Spleen (tissue), 11 donors: ENCODE measurements at regions not wholly inside any gene's neighbourhood (a gene's known extent, or its start where the extent isn't known, plus 50 kb on each side); places are given as distances from the start of the nearest gene placed in this dataset.

Experiments used
- DNase-seq: peaks from one replicate; pipeline ENCODE4 v3.0.0-alpha.2; 2020
- H3K27ac ChIP-seq, 8 donors: fragments of 200-600 bp; sonication (generic) in 7 of 8; 1 replicate in 4 of 8; 2 replicates in 4 of 8; pipeline versions ENCODE4 v1.5.0 to v1.8.0; 2016 to 2021; ENCODE audit warnings: inconsistent platforms in 4 of 8, mild to moderate bottlenecking in 4 of 8, moderate library complexity in 1 of 8
- H3K27me3 ChIP-seq, 7 donors: fragments of 200-600 bp; sonication (generic) in 6 of 7; replicated peaks in 1 of 7; 1 replicate in 4 of 7; 2 replicates in 3 of 7; pipeline versions ENCODE4 v1.5.0 to v1.8.0; 2016 to 2021; ENCODE audit warnings: inconsistent platforms in 3 of 7, mild to moderate bottlenecking in 1 of 7
- H3K36me3 ChIP-seq, 6 donors: fragments of 200-600 bp; sonication (generic) in 5 of 6; 1 replicate in 4 of 6; 2 replicates in 2 of 6; pipeline versions ENCODE4 v1.5.0 to v1.8.0; 2016 to 2021; ENCODE audit warnings: inconsistent platforms in 2 of 6
- H3K4me1 ChIP-seq, 6 donors: fragments of 200-600 bp; sonication (generic) in 5 of 6; 1 replicate in 3 of 6; 2 replicates in 3 of 6; pipeline versions ENCODE4 v1.5.0 to v1.8.0; 2016 to 2021; ENCODE audit warnings: inconsistent platforms in 3 of 6
- H3K4me3 ChIP-seq, 8 donors: fragments of 200-600 bp; sonication (generic) in 7 of 8; 1 replicate in 4 of 8; 2 replicates in 4 of 8; pipeline versions ENCODE4 v1.5.0 to v1.8.0; 2016 to 2021; ENCODE audit warnings: inconsistent platforms in 4 of 8, mild to moderate bottlenecking in 4 of 8, moderate library complexity in 2 of 8
- H3K9me3 ChIP-seq, 8 donors: fragments of 200-600 bp; sonication (generic) in 7 of 8; 1 replicate in 4 of 8; 2 replicates in 4 of 8; pipeline versions ENCODE4 v1.5.0 to v1.8.0; 2016 to 2021; ENCODE audit warnings: inconsistent platforms in 4 of 8
- CTCF ChIP-seq, 11 experiments: fragments of 200-600 bp in 7 of 11; fragments of 450-650 bp in 4 of 11; sonication (generic) in 4 of 11; IDR thresholded peaks in 8 of 11; conservative IDR thresholded peaks in 3 of 11; 1 replicate in 7 of 11; 2 replicates in 4 of 11; pipeline versions ENCODE4 v1.4.0 to v1.8.0; 2016 to 2021; ENCODE audit warnings: antibody characterized with exemption in 11 of 11, inconsistent platforms in 4 of 11, mild to moderate bottlenecking in 1 of 11
- POLR2A ChIP-seq, 3 donors: fragments of 450-650 bp; IDR thresholded peaks; one replicate each; pipeline ENCODE4 v1.5.1; 2017; ENCODE audit warnings: antibody characterized with exemption in 3 of 3, mild to moderate bottlenecking in 1 of 3
- POLR2AphosphoS5 ChIP-seq, 3 donors: sonication (generic); formaldehyde crosslinking; IDR thresholded peaks; one replicate each; pipeline ENCODE4 v1.5.1; 2017; ENCODE audit warnings: antibody characterized with exemption in 3 of 3
- WGBS, 5 donors: extraction: QIAGEN DNeasy Blood & Tissue Kit in 3 of 5; methylation state at CpG; one replicate each; pipeline versions ENCODE4 v1.1.5 to v1.1.7; 2013 to 2018; 5-methylcytosine and 5-hydroxymethylcytosine counted together
- intact Hi-C: fragments of 100-400 bp; cut with DNase I; formaldehyde crosslinking; loops from one replicate; pipeline ENCODE4 v1.15.0; 2023; ENCODE audit warnings: low total_unique reads
- donor health status: healthy with polysubstance abuse.
- donor health status: DM: no; HTN: no; CAD: no; lungs with moderate emphysema.
- donor health status: DM: no; HTN: no; CAD: no.
- donor health status: Bipolar disorder and iron deficiency.
- donor health status: healthy.
- donor health status: DM: no; HTN: no; CAD: no.
- donor health status: DM: yes; HTN: yes; CAD: no.

GRCh38 chr7:13745530-13745929, 243.9 kb downstream of the ETV1 start:
- Histone ChIP-seq H3K9me3 (no peaks in the 10 kb centered on the region), H3K27me3 (no peaks in the 10 kb centered on the region), H3K27ac (no peak overlapping the region), H3K4me3 (no peak overlapping the region), H3K36me3 (no peaks in the 10 kb centered on the region), H3K4me1 (no peaks in the 10 kb centered on the region)
- no peak for DNase-seq
- 90 to 98% (median 91%) methylated on average over 1 of the region's 1 CpG for WGBS, 5 donors
- intact Hi-C loops: no loop called here
- TF ChIP-seq POLR2AphosphoS5 (IDR thresholded peaks at IDR 0.05): no peak
- TF ChIP-seq CTCF (IDR thresholded peaks at IDR 0.05 in 8 of 11, conservative IDR thresholded peaks at IDR 0.05 in 3 of 11): no peak
- no peak for TF ChIP-seq POLR2A (IDR thresholded peaks at IDR 0.05)

DNA sequence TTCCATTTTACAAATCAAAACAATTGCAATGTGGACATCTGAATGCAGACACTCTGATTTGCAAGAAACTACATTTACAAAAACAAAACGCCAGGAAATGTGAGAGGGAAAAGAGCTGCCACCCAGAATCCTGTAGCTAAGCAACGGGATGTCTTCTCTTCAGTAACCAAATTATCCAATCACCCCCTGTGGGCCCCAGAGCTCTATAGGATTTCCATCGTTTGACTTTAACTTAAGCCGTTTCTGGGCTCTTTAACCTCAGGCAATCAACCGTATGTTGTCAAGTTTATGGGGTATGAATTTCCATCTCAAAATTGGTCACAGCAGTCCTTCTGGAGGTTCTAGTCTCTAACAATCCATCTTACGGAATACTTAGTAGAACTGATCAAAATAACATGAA, 240.5 kb downstream of the ETV1 start:
- no peak for DNase-seq
- 62 to 73% (median 69%) methylated on average over 6 of the region's 6 CpGs for WGBS, 5 donors
- TF ChIP-seq CTCF (IDR thresholded peaks at IDR 0.05 in 8 of 11, conservative IDR thresholded peaks at IDR 0.05 in 3 of 11) (no peak), POLR2AphosphoS5 (IDR thresholded peaks at IDR 0.05) (no peak)
- Histone ChIP-seq H3K4me1 (no peaks in the 10 kb centered on the region), H3K27ac (no peak overlapping the region), H3K36me3 (no peaks in the 10 kb centered on the region), H3K27me3 (no peaks in the 10 kb centered on the region), H3K9me3 (no peaks in the 10 kb centered on the region), H3K4me3 (no peak overlapping the region)
- intact Hi-C loops: no loop called here

- 85 to 97% (median 89%) methylated on average over 3 of the region's 3 CpGs for WGBS, 5 donors
- Histone ChIP-seq H3K27me3 (no peaks in the 10 kb centered on the region), H3K4me3 (no peak overlapping the region), H3K4me1 (no peaks in the 10 kb centered on the region), H3K36me3 (no peaks in the 10 kb centered on the region), H3K27ac (no peak overlapping the region), H3K9me3 (no peaks in the 10 kb centered on the region)
- no peak for DNase-seq
- intact Hi-C loops: no loop called here
- TF ChIP-seq POLR2A (IDR thresholded peaks at IDR 0.05) (no peak), POLR2AphosphoS5 (IDR thresholded peaks at IDR 0.05) (no peak), CTCF (IDR thresholded peaks at IDR 0.05 in 8 of 11, conservative IDR thresholded peaks at IDR 0.05 in 3 of 11) (no peak)
Observed at GRCh38 chr7:13749636-13750035, 239.8 kb downstream of the ETV1 start.

DNA sequence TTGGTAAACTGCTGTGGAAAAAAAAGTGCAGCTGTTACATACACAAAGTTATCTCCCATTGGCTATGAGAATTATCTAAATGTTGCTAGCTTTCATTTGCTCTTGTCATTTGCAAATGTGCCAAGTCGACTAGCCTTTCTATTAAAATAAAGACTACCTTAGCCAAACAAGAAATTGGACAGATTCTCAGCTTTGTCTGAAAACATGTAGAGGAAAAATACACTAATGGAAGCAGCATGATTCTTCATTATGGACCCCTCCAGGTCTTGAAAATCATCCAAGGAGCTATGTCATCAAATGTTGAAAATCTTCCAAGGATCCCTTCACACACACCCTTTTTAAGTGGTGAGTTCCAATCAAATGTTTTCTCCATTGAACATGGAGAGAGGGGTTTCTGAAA, 237.7 kb downstream of the ETV1 start:
- WGBS, 5 donors: 58 to 74% (median 67%) methylated on average over 1 of the region's 1 CpG
- TF ChIP-seq CTCF (IDR thresholded peaks at IDR 0.05 in 8 of 11, conservative IDR thresholded peaks at IDR 0.05 in 3 of 11): no peak
- TF ChIP-seq POLR2AphosphoS5 (IDR thresholded peaks at IDR 0.05): no peak
- TF ChIP-seq POLR2A (IDR thresholded peaks at IDR 0.05): no peak
- Histone ChIP-seq H3K27me3 (no peaks in the 10 kb centered on the region), H3K9me3 (no peaks in the 10 kb centered on the region), H3K36me3 (no peaks in the 10 kb centered on the region), H3K4me1 (no peaks in the 10 kb centered on the region), H3K4me3 (no peak overlapping the region), H3K27ac (no peak overlapping the region)
- DNase-seq: no peak
- intact Hi-C loops: no loop called here
